Natural killer cell (primary cell): ENCODE measurements at regions not wholly inside any gene's neighbourhood (a gene's known extent, or its start where the extent isn't known, plus 50 kb on each side); places are given as distances from the start of the nearest gene placed in this dataset.
"Not testable (repeated sequence)": the region's sequence is repeated elsewhere in the genome, so short reads cannot be mapped to it uniquely, and the experiment has no call there.

Source experiments
- ATAC-seq, 3 donors: fragments of 150-1000 bp in 2 of 3; fragments of 200-7000 bp in 1 of 3; cut with Tn5 transposase; 1 replicate in 1 of 3; 2 replicates in 2 of 3; pipeline ENCODE4 v1.10.0; 2021; ENCODE audit warnings: mild to moderate bottlenecking in 2 of 3, moderate library complexity in 2 of 3
- DNase-seq, 2 donors: peaks; one replicate each; pipeline versions ENCODE4 v3.0.0 to v3.0.0-alpha.2; 2013 to 2021; ENCODE audit warnings: mixed read lengths in 1 of 2
- H3K27ac ChIP-seq: one replicate; pipeline ENCODE4 v1.5.1; 2013; ENCODE audit warnings: mild to moderate bottlenecking, low read length
- H3K27me3 ChIP-seq: one replicate; pipeline ENCODE4 v1.6.1; 2013; ENCODE audit warnings: low read length; ENCODE audit not compliant: control insufficient read depth, insufficient read depth
- H3K36me3 ChIP-seq: one replicate; pipeline ENCODE4 v1.6.1; 2013; ENCODE audit warnings: low read length; ENCODE audit not compliant: control insufficient read depth, insufficient read depth
- H3K4me1 ChIP-seq: one replicate; pipeline ENCODE4 v1.6.1; 2013; ENCODE audit warnings: low read length; ENCODE audit not compliant: control insufficient read depth, insufficient read depth
- H3K4me3 ChIP-seq: one replicate; pipeline ENCODE4 v1.5.1; 2013; ENCODE audit warnings: low read length
- H3K9me3 ChIP-seq: one replicate; pipeline ENCODE4 v1.6.1; 2013; ENCODE audit warnings: low read length; ENCODE audit not compliant: control insufficient read depth, insufficient read depth
- H3K27ac Mint-ChIP-seq, 2 donors: one replicate each; pipeline ENCODE4 v1.8.0; 2022; ENCODE audit warnings: mild to moderate bottlenecking in 2 of 2, mixed read lengths in 2 of 2, moderate library complexity in 1 of 2
- H3K27me3 Mint-ChIP-seq, 2 donors: one replicate each; pipeline ENCODE4 v1.8.0; 2022; ENCODE audit warnings: low read depth in 2 of 2, mixed read lengths in 2 of 2
- H3K36me3 Mint-ChIP-seq: one replicate; pipeline ENCODE4 v1.8.0; 2022; ENCODE audit warnings: mixed read lengths
- H3K4me1 Mint-ChIP-seq, 2 donors: one replicate each; pipeline ENCODE4 v1.8.0; 2022; ENCODE audit warnings: mixed read lengths in 2 of 2
- H3K4me3 Mint-ChIP-seq: one replicate; pipeline ENCODE4 v1.8.0; 2022; ENCODE audit warnings: mild to moderate bottlenecking, moderate library complexity, mixed read lengths
- H3K9me3 Mint-ChIP-seq, 2 donors: one replicate each; pipeline ENCODE4 v1.8.0; 2022; ENCODE audit warnings: mixed read lengths in 2 of 2
- WGBS: methylation state at CpG from one replicate; pipeline ENCODE4 v1.1.7; 2013; ENCODE audit warnings: missing lambda C conversion rate; ENCODE audit not compliant: insufficient coverage; 5-methylcytosine and 5-hydroxymethylcytosine counted together
- intact Hi-C: fragments of 100-400 bp; cut with micrococcal nuclease; formaldehyde crosslinking; loops from one replicate; pipeline ENCODE4 v1.14.2; 2022
- TF ChIP-seq, protein P1 (sequence below): fragments of 200-600 bp; IDR thresholded peaks from one replicate; pipeline ENCODE4 v1.8.0; 2022; ENCODE audit warnings: antibody characterized with exemption

DNA sequence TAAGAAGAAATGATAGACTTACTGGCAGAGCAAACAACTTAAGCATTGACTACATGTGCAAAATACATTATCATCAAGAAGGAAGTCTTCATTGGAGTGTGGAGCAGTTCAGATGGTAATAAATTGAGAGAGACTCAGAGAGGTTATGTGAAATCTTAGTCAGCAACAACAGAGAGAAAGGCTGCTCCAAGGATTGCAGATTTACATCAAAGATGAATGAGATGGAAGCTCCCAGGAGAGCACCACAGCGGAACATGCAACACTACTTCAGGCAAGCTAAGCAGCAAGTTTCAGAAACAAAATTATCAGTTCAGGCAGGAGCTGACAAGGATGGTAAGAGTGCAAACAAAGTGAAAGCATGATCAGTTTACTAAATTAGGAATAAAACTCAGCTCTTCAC is 882.3 kb downstream of the LRFN5 start:
- TF ChIP-seq, protein P1, sequence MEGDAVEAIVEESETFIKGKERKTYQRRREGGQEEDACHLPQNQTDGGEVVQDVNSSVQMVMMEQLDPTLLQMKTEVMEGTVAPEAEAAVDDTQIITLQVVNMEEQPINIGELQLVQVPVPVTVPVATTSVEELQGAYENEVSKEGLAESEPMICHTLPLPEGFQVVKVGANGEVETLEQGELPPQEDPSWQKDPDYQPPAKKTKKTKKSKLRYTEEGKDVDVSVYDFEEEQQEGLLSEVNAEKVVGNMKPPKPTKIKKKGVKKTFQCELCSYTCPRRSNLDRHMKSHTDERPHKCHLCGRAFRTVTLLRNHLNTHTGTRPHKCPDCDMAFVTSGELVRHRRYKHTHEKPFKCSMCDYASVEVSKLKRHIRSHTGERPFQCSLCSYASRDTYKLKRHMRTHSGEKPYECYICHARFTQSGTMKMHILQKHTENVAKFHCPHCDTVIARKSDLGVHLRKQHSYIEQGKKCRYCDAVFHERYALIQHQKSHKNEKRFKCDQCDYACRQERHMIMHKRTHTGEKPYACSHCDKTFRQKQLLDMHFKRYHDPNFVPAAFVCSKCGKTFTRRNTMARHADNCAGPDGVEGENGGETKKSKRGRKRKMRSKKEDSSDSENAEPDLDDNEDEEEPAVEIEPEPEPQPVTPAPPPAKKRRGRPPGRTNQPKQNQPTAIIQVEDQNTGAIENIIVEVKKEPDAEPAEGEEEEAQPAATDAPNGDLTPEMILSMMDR = no peak
- DNase-seq = no peak
- ATAC-seq = no peak
- 86% methylated on average over 1 of the region's 1 CpG for WGBS
- no peaks in the 10 kb centered on the region for H3K4me1 ChIP-seq
- H3K9me3 ChIP-seq = peaks cover 3% of the 10 kb centered on the region
- Mint-ChIP-seq H3K27me3 (no peaks in the 10 kb centered on the region), H3K36me3 (no peaks in the 10 kb centered on the region), H3K9me3 (peaks cover 5 to 8% of the 10 kb centered on the region in 2 donors), H3K4me1 (no peaks in the 10 kb centered on the region), H3K4me3 (no peak overlapping the region), H3K27ac (no peak overlapping the region)
- intact Hi-C loops = no loop called here
- no peaks in the 10 kb centered on the region for H3K27me3 ChIP-seq
- H3K36me3 ChIP-seq = no peaks in the 10 kb centered on the region
- H3K27ac ChIP-seq = no peak overlapping the region
- H3K4me3 ChIP-seq = no peak overlapping the region

- H3K4me3 Mint-ChIP-seq, H3K36me3 Mint-ChIP-seq, DNase-seq, H3K4me3 ChIP-seq, H3K27me3 ChIP-seq, intact Hi-C loops, H3K4me1 ChIP-seq, H3K9me3 ChIP-seq, H3K4me1 Mint-ChIP-seq, H3K27me3 Mint-ChIP-seq, H3K27ac ChIP-seq, H3K27ac Mint-ChIP-seq, ATAC-seq, H3K36me3 ChIP-seq, H3K9me3 Mint-ChIP-seq: not testable (repeated sequence)
- WGBS = 97% methylated on average over 40 of the region's 41 CpGs
These were observed 875.8 kb downstream of the LRFN5 start for GRCh38 chr14:42482345-42482971.

DNA sequence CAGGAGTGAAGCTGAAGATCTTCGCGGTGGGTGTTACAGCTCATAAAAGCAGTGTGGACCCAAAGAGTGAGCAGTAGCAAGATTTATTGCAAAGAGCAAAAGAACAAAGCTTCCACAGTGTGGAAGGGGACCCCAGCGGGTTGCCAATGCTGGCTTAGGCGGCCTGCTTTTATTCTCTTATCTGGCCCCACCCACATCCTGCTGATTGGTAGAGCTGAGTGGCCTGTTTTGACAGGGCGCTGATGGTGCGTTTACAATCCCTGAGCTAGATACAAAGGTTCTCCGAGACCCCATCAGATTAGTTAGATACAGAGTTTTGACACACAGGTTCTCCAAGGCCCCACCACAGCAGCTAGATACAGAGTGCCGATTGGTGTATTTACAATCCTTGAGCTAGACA is 875.0 kb downstream of the LRFN5 start:
- H3K27ac ChIP-seq, H3K9me3 ChIP-seq, H3K27ac Mint-ChIP-seq, DNase-seq, intact Hi-C loops, H3K27me3 Mint-ChIP-seq, H3K36me3 Mint-ChIP-seq, H3K4me3 Mint-ChIP-seq, H3K4me1 ChIP-seq, H3K4me3 ChIP-seq, H3K9me3 Mint-ChIP-seq, H3K27me3 ChIP-seq, H3K4me1 Mint-ChIP-seq, ATAC-seq, H3K36me3 ChIP-seq: not testable (repeated sequence)
- WGBS = 89% methylated on average over 7 of the region's 8 CpGs

- peaks cover 3% of the 10 kb centered on the region for H3K9me3 ChIP-seq
- Mint-ChIP-seq H3K4me1 (no peaks in the 10 kb centered on the region), H3K9me3 (peaks cover 6 to 7% of the 10 kb centered on the region in 2 donors), H3K4me3 (no peak overlapping the region), H3K36me3 (no peaks in the 10 kb centered on the region), H3K27ac (no peak overlapping the region), H3K27me3 (no peaks in the 10 kb centered on the region)
- no peaks in the 10 kb centered on the region for H3K27me3 ChIP-seq
- H3K4me1 ChIP-seq = no peaks in the 10 kb centered on the region
- TF ChIP-seq, protein P1 = no peak
- WGBS = 88% methylated on average over 1 of the region's 1 CpG
- H3K36me3 ChIP-seq = no peaks in the 10 kb centered on the region
- DNase-seq = no peak
- ATAC-seq = no peak
- intact Hi-C loops = no loop called here
- H3K4me3 ChIP-seq = no peak overlapping the region
- no peak overlapping the region for H3K27ac ChIP-seq
These were observed 873.6 kb downstream of the LRFN5 start for GRCh38 chr14:42480255-42480654.
